ENCODE measurements at regions not wholly inside any gene's neighbourhood (a gene's known extent, or its start where the extent isn't known, plus 50 kb on each side); places are given as distances from the start of the nearest gene placed in this dataset.

GRCh38 chr1:13888351-13888986 lies 188.5 kb downstream of the PRDM2 start:
- Histone ChIP-seq H3K9ac (ENCODE audit: low read length) (no peak overlapping the region), H3F3A (ENCODE audit: insufficient read depth) (no peaks in the 10 kb centered on the region), H3K4me3 (ENCODE audit: insufficient read depth, low read length, poor library complexity, severe bottlenecking) (no peak overlapping the region), H3K27me3 (ENCODE audit: low read length) (no peaks in the 10 kb centered on the region; the same call in 1 of the 2 replicates), H2AFZ (ENCODE audit: low read depth, low read length, severe bottlenecking) (no peak overlapping the region), H3K9me3 (ENCODE audit: insufficient read depth, low read length) (no peaks in the 10 kb centered on the region), H4K20me1 (ENCODE audit: low read depth, low read length) (no peaks in the 10 kb centered on the region), H3K27ac (ENCODE audit: low read depth, low read length) (no peak overlapping the region), H3K4me2 (ENCODE audit: low read depth, low read length, poor library complexity, severe bottlenecking) (no peak overlapping the region), H3K9me2 (replicated peaks; ENCODE audit: insufficient read depth, low read length) (no peaks in the 10 kb centered on the region; the same call in 1 of the 2 replicates), H3K36me3 (ENCODE audit: low read length) (no peaks in the 10 kb centered on the region), H3K79me2 (ENCODE audit: insufficient read depth, low read length) (no peaks in the 10 kb centered on the region)
- TF ChIP-seq CTCF (IDR thresholded peaks at IDR 0.05; ENCODE audit: insufficient read depth, low read length, poor library complexity, severe bottlenecking) (no peak), EZH2phosphoT487 (conservative IDR thresholded peaks at IDR 0.05; ENCODE audit: low read length) (no peak)

- Histone ChIP-seq H3K36me3 (ENCODE audit: low read length) (no peaks in the 10 kb centered on the region), H3K27ac (ENCODE audit: low read depth, low read length) (no peak overlapping the region), H2AFZ (ENCODE audit: low read depth, low read length, severe bottlenecking) (no peak overlapping the region), H3K4me2 (ENCODE audit: low read depth, low read length, poor library complexity, severe bottlenecking) (no peak overlapping the region), H3F3A (ENCODE audit: insufficient read depth) (no peaks in the 10 kb centered on the region), H3K9me2 (replicated peaks; ENCODE audit: insufficient read depth, low read length) (no peaks in the 10 kb centered on the region; the same call in 1 of the 2 replicates), H3K4me3 (ENCODE audit: insufficient read depth, low read length, poor library complexity, severe bottlenecking) (no peak overlapping the region), H3K9ac (ENCODE audit: low read length) (no peak overlapping the region), H3K27me3 (ENCODE audit: low read length) (no peaks in the 10 kb centered on the region; the same call in 1 of the 2 replicates), H4K20me1 (ENCODE audit: low read depth, low read length) (no peaks in the 10 kb centered on the region), H3K79me2 (ENCODE audit: insufficient read depth, low read length) (no peaks in the 10 kb centered on the region), H3K9me3 (ENCODE audit: insufficient read depth, low read length) (no peaks in the 10 kb centered on the region)
- TF ChIP-seq EZH2phosphoT487 (conservative IDR thresholded peaks at IDR 0.05; ENCODE audit: low read length) (no peak), CTCF (IDR thresholded peaks at IDR 0.05; ENCODE audit: insufficient read depth, low read length, poor library complexity, severe bottlenecking) (no peak)
Measured at GRCh38 chr1:13889495-13889894, 189.5 kb downstream of the PRDM2 start.

GRCh38 chr1:13890766-13891165 lies 190.8 kb downstream of the PRDM2 start:
- no peak overlapping the region for H2AFZ ChIP-seq (ENCODE audit: low read depth, low read length, severe bottlenecking)
- no peak overlapping the region for H3K27ac ChIP-seq (ENCODE audit: low read depth, low read length)
- H3K9me3 ChIP-seq (ENCODE audit: insufficient read depth, low read length) = no peaks in the 10 kb centered on the region
- H3K27me3 ChIP-seq (ENCODE audit: low read length) = no peaks in the 10 kb centered on the region; the same call in 1 of the 2 replicates
- TF ChIP-seq EZH2phosphoT487 (conservative IDR thresholded peaks at IDR 0.05; ENCODE audit: low read length) (no peak), CTCF (IDR thresholded peaks at IDR 0.05; ENCODE audit: insufficient read depth, low read length, poor library complexity, severe bottlenecking) (no peak)
- no peaks in the 10 kb centered on the region for H3F3A ChIP-seq (ENCODE audit: insufficient read depth)
- no peaks in the 10 kb centered on the region for H4K20me1 ChIP-seq (ENCODE audit: low read depth, low read length)
- H3K9ac ChIP-seq (ENCODE audit: low read length) = no peak overlapping the region
- H3K4me2 ChIP-seq (ENCODE audit: low read depth, low read length, poor library complexity, severe bottlenecking) = no peak overlapping the region
- H3K79me2 ChIP-seq (ENCODE audit: insufficient read depth, low read length) = no peaks in the 10 kb centered on the region
- H3K36me3 ChIP-seq (ENCODE audit: low read length) = no peaks in the 10 kb centered on the region
- no peak overlapping the region for H3K4me3 ChIP-seq (ENCODE audit: insufficient read depth, low read length, poor library complexity, severe bottlenecking)
- no peaks in the 10 kb centered on the region for H3K9me2 ChIP-seq (replicated peaks; ENCODE audit: insufficient read depth, low read length)

Measured in SU-DHL-6 (cell line).